HepG2 (cell line): ENCODE measurements at regions not wholly inside any gene's neighbourhood (a gene's known extent, or its start where the extent isn't known, plus 50 kb on each side); places are given as distances from the start of the nearest gene placed in this dataset.

Experiments
- ATAC-seq: fragments of 200-7000 bp; cut with Tn5 transposase; 3 replicates; pipeline ENCODE4 v1.9.1; 2020; ENCODE audit warnings: mild to moderate bottlenecking, moderate library complexity
- BruUV-seq: library from RNA; stranded (reverse); fragments of 400-500 nt; replicated peaks from 2 replicates; lab custom pipeline; 2021; lab: Mats Ljungman, UMichigan
- CTCF ChIA-PET: fragments of 300-600 bp; formaldehyde crosslinking; extraction: SDS; loops from one replicate; lab custom pipeline; 2021; ENCODE audit warnings: low total read pairs, inconsistent platforms, low intra/inter-chr PET ratio; lab: Yijun Ruan, JAX
- POLR2A ChIA-PET: fragments of 350-600 bp; sonication (Branson Sonifier 250); formaldehyde crosslinking; loops from one replicate; lab custom pipeline; 2020; ENCODE audit warnings: antibody characterized with exemption, inconsistent platforms; lab: Yijun Ruan, JAX
- DNase-seq: peaks from one replicate; pipeline ENCODE4 v3.0.0-alpha.2; 2015; ENCODE audit warnings: low spot score
- FAIRE-seq: peaks from 3 replicates; lab custom pipeline; 2011; peaks lifted over from hg19 to GRCh38; lab: Jason Lieb, UNC
- H2AFZ ChIP-seq: one replicate; pipeline ENCODE4 v1.6.1; 2011; ENCODE audit warnings: low read length, inconsistent platforms
- H3K27ac ChIP-seq: fragments of 300-600 bp; 3 replicates; pipeline ENCODE4 v1.8.0; 2011; ENCODE audit warnings: mixed run types, mild to moderate bottlenecking, mixed read lengths, low read length, inconsistent platforms; ENCODE audit not compliant: insufficient read depth; ENCODE audit errors: extremely low read length
- H3K27me3 ChIP-seq, 2 experiments: fragments of 200-600 bp in 1 of 2; 2 replicates in 1 of 2; 3 replicates in 1 of 2; pipeline versions ENCODE4 v1.6.0 to v1.8.0; 2011; ENCODE audit warnings: low read length in 2 of 2, mild to moderate bottlenecking in 2 of 2, moderate library complexity in 2 of 2, inconsistent platforms in 1 of 2; ENCODE audit not compliant: insufficient read depth in 2 of 2, control insufficient read depth in 1 of 2
- H3K36me3 ChIP-seq, 2 experiments: fragments of 200-600 bp in 1 of 2; replicated peaks in 1 of 2; 2 replicates in 1 of 2; 3 replicates in 1 of 2; pipeline versions ENCODE4 v1.5.1 to v1.8.0; 2011; ENCODE audit warnings: low read length in 2 of 2, inconsistent platforms in 1 of 2; ENCODE audit not compliant: insufficient read depth in 2 of 2, control insufficient read depth in 1 of 2
- H3K4me1 ChIP-seq: 2 replicates; pipeline ENCODE4 v1.5.1; 2012; ENCODE audit warnings: low read length, inconsistent platforms; ENCODE audit not compliant: insufficient read depth
- H3K4me2 ChIP-seq: 2 replicates; pipeline ENCODE4 v1.6.0; 2011; ENCODE audit warnings: low read depth, low read length, inconsistent platforms
- H3K4me3 ChIP-seq, 3 experiments: fragments of 200-600 bp in 1 of 3; sonication (generic), shearing (Covaris generic) in 1 of 3; replicated peaks in 1 of 3; 2 replicates each; pipeline ENCODE4 v1.5.1; 2011 to 2016; ENCODE audit warnings: low read length in 3 of 3, inconsistent platforms in 2 of 3, low read depth in 2 of 3, mild to moderate bottlenecking in 2 of 3, control low read depth in 1 of 3, mixed read lengths in 1 of 3; ENCODE audit not compliant: insufficient read depth in 1 of 3
- H3K79me2 ChIP-seq: one replicate; pipeline ENCODE4 v1.6.1; 2011; ENCODE audit warnings: low read length, inconsistent platforms; ENCODE audit not compliant: insufficient read depth
- H3K9ac ChIP-seq: 2 replicates; pipeline ENCODE4 v1.6.0; 2011; ENCODE audit warnings: mild to moderate bottlenecking, low read depth, low read length, inconsistent platforms; ENCODE audit not compliant: insufficient read depth
- H3K9me3 ChIP-seq: 2 replicates; pipeline ENCODE4 v1.5.1; 2012; ENCODE audit warnings: mild to moderate bottlenecking, low read length
- H4K20me1 ChIP-seq: 2 replicates; pipeline ENCODE4 v1.6.0; 2011; ENCODE audit warnings: inconsistent platforms, mild to moderate bottlenecking, low read length, moderate library complexity; ENCODE audit not compliant: insufficient read depth
- ARHGAP35 ChIP-seq: sonication (generic); formaldehyde crosslinking; IDR thresholded peaks from 2 replicates; pipeline ENCODE4 v1.9.0; 2022; ENCODE audit warnings: mild to moderate bottlenecking, inconsistent platforms, moderate library complexity, missing genetic modification reagents, borderline replicate concordance
- LBX2 ChIP-seq: sonication (generic); formaldehyde crosslinking; IDR thresholded peaks from 2 replicates; pipeline ENCODE4 v1.5.0; 2020; ENCODE audit warnings: missing genetic modification reagents, mild to moderate bottlenecking, borderline replicate concordance
- POLR2A ChIP-seq, 2 experiments: IDR thresholded peaks; 2 replicates each; pipeline ENCODE4 v1.6.1; 2011; ENCODE audit warnings: low read depth in 2 of 2, low read length in 2 of 2, mild to moderate bottlenecking in 1 of 2, moderate library complexity in 1 of 2; ENCODE audit not compliant: insufficient read depth in 1 of 2
- SIN3A ChIP-seq: IDR thresholded peaks from 2 replicates; pipeline ENCODE4 v1.6.1; 2011; ENCODE audit warnings: low read depth, mild to moderate bottlenecking, control low read depth, low read length, borderline replicate concordance
- SRF ChIP-seq: IDR thresholded peaks from 2 replicates; pipeline ENCODE4 v1.6.1; 2011; ENCODE audit warnings: mild to moderate bottlenecking, low read depth, low read length, moderate library complexity
- THAP7 ChIP-seq: sonication (generic); formaldehyde crosslinking; IDR thresholded peaks from 2 replicates; pipeline ENCODE4 v1.8.1; 2023; ENCODE audit warnings: mild to moderate bottlenecking, missing genetic modification reagents
- ZBTB21 ChIP-seq: sonication (generic); formaldehyde crosslinking; IDR thresholded peaks from 2 replicates; pipeline ENCODE4 v1.4.0; 2020; ENCODE audit warnings: missing genetic modification reagents
- ZNF10 ChIP-seq: sonication (generic); formaldehyde crosslinking; IDR thresholded peaks from 2 replicates; pipeline ENCODE4 v1.4.0; 2020; ENCODE audit warnings: mild to moderate bottlenecking, low read depth, missing genetic modification reagents, borderline replicate concordance
- ZNF101 ChIP-seq: sonication (generic); formaldehyde crosslinking; IDR thresholded peaks from 2 replicates; pipeline ENCODE4 v1.4.0; 2020; ENCODE audit warnings: mild to moderate bottlenecking, low read depth, missing genetic modification reagents, borderline replicate concordance
- ZNF160 ChIP-seq: sonication (generic); formaldehyde crosslinking; IDR thresholded peaks from 2 replicates; pipeline ENCODE4 v1.8.0; 2022; ENCODE audit warnings: mild to moderate bottlenecking, inconsistent platforms, missing genetic modification reagents
- ZNF577 ChIP-seq: sonication (generic); formaldehyde crosslinking; IDR thresholded peaks from 2 replicates; pipeline ENCODE4 v1.4.0; 2020; ENCODE audit warnings: mild to moderate bottlenecking, low read depth, missing genetic modification reagents, borderline replicate concordance
- ZNF790 ChIP-seq: sonication (generic); formaldehyde crosslinking; IDR thresholded peaks from 2 replicates; pipeline ENCODE4 v1.8.0; 2022; ENCODE audit warnings: missing genetic modification reagents, mild to moderate bottlenecking, borderline replicate concordance
- whole genome bisulfite sequencing: methylation state at CpG from one replicate; pipeline ENCODE4 v1.1.6; 2017; ENCODE audit warnings: low lambda C conversion rate; 5-methylcytosine and 5-hydroxymethylcytosine counted together
- in situ Hi-C: cut with HindIII; loops from 2 replicates; pipeline ENCODE4 v1.10.0; 2017; ENCODE audit warnings: low pct_unique_long_range_greater_than_20kb; ENCODE audit not compliant: extremely low pct_ligation_motif_present
- intact Hi-C: fragments of 100-400 bp; cut with micrococcal nuclease; formaldehyde crosslinking; loops from one replicate; pipeline ENCODE4 v1.10.0; 2022; ENCODE audit not compliant: unreplicated experiment

GRCh38 chr16:86865851-86866662 is 287.7 kb downstream of the FOXL1 start:
- Histone ChIP-seq H3K9me3 (peaks cover 10% of the 10 kb centered on the region), H3K79me2 (no peaks in the 10 kb centered on the region), H3K27me3 (peaks cover 5 to 42% of the 10 kb centered on the region in 2 experiments), H3K4me1 (no peaks in the 10 kb centered on the region), H3K36me3 (no peaks in the 10 kb centered on the region), H3K4me2 (no peak overlapping the region)
- 42% methylated on average over 19 of the region's 23 CpGs for WGBS
- CTCF ChIA-PET = no interaction called here
- in situ Hi-C loops = no loop called here
- BruUV-seq = no TSS peak
- POLR2A ChIA-PET = no interaction called here
- no peak for DNase-seq
- ATAC-seq = peak; percentile 66
- no peak for TF ChIP-seq SIN3A
- TF ChIP-seq, all 625 proteins: peak for 0
- H3K27ac ChIP-seq = no peak overlapping the region
- intact Hi-C loops = no loop called here
- H2AFZ ChIP-seq = no peak overlapping the region
- no peak overlapping the region for H3K4me3 ChIP-seq
- no peak overlapping the region for H3K9ac ChIP-seq
- no peak for FAIRE-seq
- no peaks in the 10 kb centered on the region for H4K20me1 ChIP-seq

GRCh38 chr16:86866986-86867722 is 288.8 kb downstream of the FOXL1 start:
- peaks cover 5 to 50% of the 10 kb centered on the region in 2 experiments for H3K27me3 ChIP-seq
- intact Hi-C loops = no loop called here
- TF ChIP-seq ZNF577 (CRISPR knock-in tag) = no peak
- TF ChIP-seq ZNF790 (CRISPR knock-in tag) = no peak
- no peak for TF ChIP-seq ARHGAP35
- no peak for TF ChIP-seq ZBTB21 (CRISPR knock-in tag)
- no peak for TF ChIP-seq POLR2A (IDR thresholded peaks at IDR 0.05; ENCODE audit: insufficient read depth in 1 of 2, low read depth in 2 of 2, low read length in 2 of 2)
- no peak for TF ChIP-seq ZNF10
- no peak for TF ChIP-seq LBX2 (CRISPR knock-in tag)
- TF ChIP-seq ZNF160 (CRISPR knock-in tag) = no peak
- no peak for TF ChIP-seq SRF
- no peak for TF ChIP-seq THAP7
- no peak for TF ChIP-seq ZNF101 (CRISPR knock-in tag)
- in situ Hi-C loops = no loop called here
- ChIA-PET POLR2A (no interaction called here), CTCF (no interaction called here)
- BruUV-seq = no TSS peak
- H3K4me1 ChIP-seq = no peaks in the 10 kb centered on the region
- H2AFZ ChIP-seq = no peak overlapping the region
- H4K20me1 ChIP-seq = no peaks in the 10 kb centered on the region
- H3K79me2 ChIP-seq = no peaks in the 10 kb centered on the region
- DNase-seq (no peak), FAIRE-seq (no peak), ATAC-seq (no peak)
- no peak overlapping the region for H3K4me3 ChIP-seq
- no peak overlapping the region for H3K27ac ChIP-seq
- H3K9ac ChIP-seq = no peak overlapping the region
- WGBS = 31% methylated on average over 6 of the region's 6 CpGs
- H3K36me3 ChIP-seq = no peaks in the 10 kb centered on the region
- no peaks in the 10 kb centered on the region for H3K9me3 ChIP-seq
- H3K4me2 ChIP-seq = no peak overlapping the region
